ENCODE measurements at regions not wholly inside any gene's neighbourhood (a gene's known extent, or its start where the extent isn't known, plus 50 kb on each side); places are given as distances from the start of the nearest gene placed in this dataset.
"Not testable (repeated sequence)": the region's sequence is repeated elsewhere in the genome, so short reads cannot be mapped to it uniquely, and the experiment has no call there.

DNA sequence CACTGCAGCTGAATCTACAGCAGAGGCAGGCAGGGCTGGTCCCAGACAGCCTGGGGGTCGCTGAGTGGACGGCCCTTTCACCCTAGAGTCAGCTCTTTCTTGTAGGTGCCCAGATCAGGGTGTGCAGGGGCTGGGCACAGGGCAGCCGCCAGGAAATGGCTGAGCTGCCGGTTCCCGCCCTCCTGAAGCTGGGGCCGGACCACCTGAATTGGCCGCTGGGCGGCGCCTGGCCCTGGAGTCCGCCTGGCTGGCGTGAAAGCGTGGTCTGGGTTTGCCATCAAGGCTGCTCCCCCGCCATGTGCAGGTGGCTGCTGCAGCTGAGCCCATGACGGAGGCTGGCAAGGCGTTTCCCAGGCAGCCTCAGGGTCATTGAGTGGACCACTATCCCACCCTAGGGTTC, 85.7 kb downstream of the POTEM start:
- not testable (repeated sequence) for H3K9me3 ChIP-seq (ENCODE audit: control insufficient read depth, low read length); H3K36me3 ChIP-seq (ENCODE audit: control insufficient read depth, insufficient read depth, low read length); H3K4me1 ChIP-seq (ENCODE audit: control insufficient read depth, insufficient read depth, low read length, poor library complexity, severe bottlenecking); H3K4me3 ChIP-seq (ENCODE audit: insufficient read depth, low read depth, low read length, poor library complexity, severe bottlenecking); H3K27me3 ChIP-seq (replicated peaks; ENCODE audit: control insufficient read depth, insufficient read depth, low read length, poor library complexity, severe bottlenecking); H3K27ac ChIP-seq (ENCODE audit: insufficient read depth, low read length, poor library complexity, severe bottlenecking); DNase-seq

DNA sequence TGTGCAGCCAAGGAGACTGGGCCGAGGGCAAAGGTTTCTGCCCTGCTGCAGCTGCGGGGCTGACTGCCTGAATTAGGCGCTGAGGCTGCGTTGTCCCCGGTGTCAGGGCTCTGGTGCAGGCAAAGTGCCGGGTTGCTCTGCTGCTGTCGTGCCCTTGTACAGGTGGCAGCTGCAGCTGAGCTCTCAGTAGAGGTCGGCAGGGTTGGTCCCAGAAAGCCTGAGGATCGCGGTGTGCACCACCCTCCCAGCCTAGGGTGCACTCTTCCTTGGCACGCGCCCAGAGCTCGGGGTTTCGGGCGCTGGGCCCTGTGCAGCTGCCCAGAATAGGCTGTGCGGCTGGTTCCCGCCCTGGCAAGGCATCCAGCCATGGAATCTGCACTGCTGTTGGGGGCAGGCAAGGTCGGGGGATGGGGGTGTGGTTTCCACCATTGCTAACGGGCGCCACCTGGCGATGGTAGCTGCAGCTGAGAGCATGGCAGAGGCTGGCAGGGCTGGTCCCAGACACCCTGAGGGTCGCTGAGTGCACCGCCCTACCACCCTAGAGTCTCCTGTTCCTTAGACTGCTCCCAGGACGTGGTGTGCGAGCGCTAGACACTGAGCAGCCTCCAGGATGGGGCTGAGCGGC, 86.3 kb downstream of the POTEM start:
- DNase-seq; H3K4me1 ChIP-seq (ENCODE audit: control insufficient read depth, insufficient read depth, low read length, poor library complexity, severe bottlenecking): not testable (repeated sequence)

DNA sequence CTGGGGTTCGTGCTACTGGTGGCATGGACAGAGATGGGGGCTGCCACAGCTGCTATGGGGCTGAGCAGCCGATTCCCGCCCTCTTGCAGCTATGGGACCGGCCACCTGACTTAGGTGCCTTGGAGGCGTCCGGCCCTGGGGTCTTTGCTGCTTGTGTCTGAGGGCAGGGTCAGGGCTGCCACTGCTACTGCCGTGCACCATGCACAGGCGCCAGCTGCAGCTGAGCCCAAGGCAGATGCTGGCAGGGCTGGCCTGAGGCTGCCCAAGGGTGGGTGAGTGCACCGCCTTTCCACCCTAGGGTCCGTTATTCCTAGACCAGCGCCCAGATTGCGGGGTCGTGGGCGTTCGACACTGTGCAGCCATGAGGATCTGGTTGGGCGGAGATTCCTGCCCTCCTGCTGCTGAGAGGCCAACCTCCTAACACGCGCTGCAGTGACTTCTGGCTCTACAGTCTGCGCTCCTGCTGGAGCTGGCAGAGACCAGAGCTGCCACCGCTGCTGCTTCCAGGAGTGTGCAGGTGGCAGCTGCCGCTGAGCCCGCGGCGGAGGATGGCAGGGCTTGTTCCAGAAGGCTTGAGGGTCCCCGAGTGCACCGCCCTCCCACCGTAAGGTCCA, 87.0 kb downstream of the POTEM start:
- not testable (repeated sequence) for H3K4me1 ChIP-seq (ENCODE audit: control insufficient read depth, insufficient read depth, low read length, poor library complexity, severe bottlenecking); H3K27me3 ChIP-seq (replicated peaks; ENCODE audit: control insufficient read depth, insufficient read depth, low read length, poor library complexity, severe bottlenecking); H3K36me3 ChIP-seq (ENCODE audit: control insufficient read depth, insufficient read depth, low read length); H3K9me3 ChIP-seq (ENCODE audit: control insufficient read depth, low read length); H3K27ac ChIP-seq (ENCODE audit: insufficient read depth, low read length, poor library complexity, severe bottlenecking); H3K4me3 ChIP-seq (ENCODE audit: insufficient read depth, low read depth, low read length, poor library complexity, severe bottlenecking); DNase-seq

More for the DNA sequence above, 86.3 kb downstream of the POTEM start:
- not testable (repeated sequence) for H3K27me3 ChIP-seq (replicated peaks; ENCODE audit: control insufficient read depth, insufficient read depth, low read length, poor library complexity, severe bottlenecking); H3K36me3 ChIP-seq (ENCODE audit: control insufficient read depth, insufficient read depth, low read length); H3K4me3 ChIP-seq (ENCODE audit: insufficient read depth, low read depth, low read length, poor library complexity, severe bottlenecking); H3K9me3 ChIP-seq (ENCODE audit: control insufficient read depth, low read length); H3K27ac ChIP-seq (ENCODE audit: insufficient read depth, low read length, poor library complexity, severe bottlenecking)

DNA sequence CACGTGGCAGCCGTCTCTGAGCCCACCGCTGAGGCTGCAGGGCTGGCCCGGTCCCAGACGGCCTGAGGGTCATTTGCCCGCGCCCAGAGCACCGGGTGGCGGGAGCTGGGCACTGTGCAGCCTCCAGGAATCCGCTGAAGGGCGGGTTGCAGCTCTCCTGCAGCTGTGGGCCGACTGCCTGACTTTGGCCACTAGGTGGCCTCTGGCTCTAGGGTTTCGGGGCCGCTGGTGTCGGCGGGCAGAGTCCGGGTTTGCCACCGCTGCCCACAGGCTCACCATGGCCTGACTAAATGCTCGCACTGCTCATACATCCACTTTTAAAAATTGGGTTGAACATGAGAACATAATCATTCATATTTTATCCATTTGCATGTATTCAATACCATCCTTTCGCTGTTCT, 87.7 kb downstream of the POTEM start:
- not testable (repeated sequence) for H3K9me3 ChIP-seq (ENCODE audit: control insufficient read depth, low read length); H3K4me3 ChIP-seq (ENCODE audit: insufficient read depth, low read depth, low read length, poor library complexity, severe bottlenecking); H3K27ac ChIP-seq (ENCODE audit: insufficient read depth, low read length, poor library complexity, severe bottlenecking); DNase-seq; H3K27me3 ChIP-seq (replicated peaks; ENCODE audit: control insufficient read depth, insufficient read depth, low read length, poor library complexity, severe bottlenecking); H3K36me3 ChIP-seq (ENCODE audit: control insufficient read depth, insufficient read depth, low read length); H3K4me1 ChIP-seq (ENCODE audit: control insufficient read depth, insufficient read depth, low read length, poor library complexity, severe bottlenecking)

DNA sequence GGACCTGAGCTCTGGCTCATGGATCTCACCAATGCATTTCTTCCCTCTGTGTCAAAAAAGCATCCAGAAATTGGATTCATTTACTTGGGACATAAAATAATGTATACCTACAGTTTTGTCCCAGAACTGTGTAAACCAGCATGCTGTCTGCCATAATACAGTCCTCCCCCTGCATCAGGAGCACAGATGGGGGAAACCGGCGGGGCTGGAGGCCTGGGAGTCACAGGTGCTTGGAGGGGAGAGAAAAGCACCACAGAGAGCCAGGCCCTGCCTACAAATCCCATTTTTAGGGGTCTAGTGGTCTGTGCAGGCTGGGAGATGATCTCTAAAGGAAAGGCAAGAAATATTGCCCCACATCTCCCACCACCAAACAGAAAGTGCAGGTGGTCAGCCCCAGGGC, 91.8 kb downstream of the POTEM start:
- H3K27me3 ChIP-seq (replicated peaks; ENCODE audit: control insufficient read depth, insufficient read depth, low read length, poor library complexity, severe bottlenecking); H3K36me3 ChIP-seq (ENCODE audit: control insufficient read depth, insufficient read depth, low read length); H3K4me3 ChIP-seq (ENCODE audit: insufficient read depth, low read depth, low read length, poor library complexity, severe bottlenecking); H3K27ac ChIP-seq (ENCODE audit: insufficient read depth, low read length, poor library complexity, severe bottlenecking); H3K9me3 ChIP-seq (ENCODE audit: control insufficient read depth, low read length); DNase-seq; H3K4me1 ChIP-seq (ENCODE audit: control insufficient read depth, insufficient read depth, low read length, poor library complexity, severe bottlenecking): not testable (repeated sequence)

DNA sequence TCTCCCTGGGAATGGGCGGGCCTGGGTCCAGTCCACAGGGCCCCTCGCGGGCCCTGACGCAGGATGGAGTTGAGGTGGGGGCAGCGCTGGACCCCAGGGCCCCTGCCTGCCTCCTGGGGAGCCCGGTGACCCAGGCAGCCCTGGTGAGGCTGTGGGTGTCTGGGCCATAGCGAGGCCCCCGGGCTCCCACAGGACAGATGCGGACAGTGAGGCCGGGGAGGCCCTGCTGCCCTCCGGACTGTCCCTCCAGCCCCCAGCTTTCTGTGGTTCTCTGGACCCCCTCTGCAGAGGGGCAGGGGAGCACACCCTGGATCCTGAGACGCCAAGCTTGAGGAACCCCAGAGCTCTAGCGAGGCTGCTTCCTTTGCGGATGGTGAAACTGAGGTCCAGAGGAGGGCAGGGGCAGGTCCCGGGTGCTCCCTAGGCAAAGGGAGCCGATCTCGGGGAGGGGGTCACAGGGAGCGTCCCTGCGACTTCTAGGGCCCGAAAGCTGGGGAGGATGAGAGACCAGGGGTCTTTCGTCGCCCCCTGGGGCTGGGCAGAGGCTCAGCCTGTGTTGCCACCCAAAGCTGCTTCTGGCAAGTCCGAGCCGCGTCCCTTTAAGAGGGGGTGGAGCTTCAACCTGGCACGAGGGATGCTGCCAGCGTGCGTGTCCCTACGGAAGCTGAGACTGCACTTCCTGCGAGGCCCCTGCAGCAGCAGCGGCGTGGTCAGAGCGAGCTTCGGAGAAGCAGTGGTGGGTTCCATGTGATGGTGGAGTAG, 94.6 kb downstream of the POTEM start:
- DNase-seq; H3K27ac ChIP-seq (ENCODE audit: insufficient read depth, low read length, poor library complexity, severe bottlenecking); H3K4me1 ChIP-seq (ENCODE audit: control insufficient read depth, insufficient read depth, low read length, poor library complexity, severe bottlenecking); H3K27me3 ChIP-seq (replicated peaks; ENCODE audit: control insufficient read depth, insufficient read depth, low read length, poor library complexity, severe bottlenecking); H3K9me3 ChIP-seq (ENCODE audit: control insufficient read depth, low read length); H3K4me3 ChIP-seq (ENCODE audit: insufficient read depth, low read depth, low read length, poor library complexity, severe bottlenecking); H3K36me3 ChIP-seq (ENCODE audit: control insufficient read depth, insufficient read depth, low read length): not testable (repeated sequence)

DNA sequence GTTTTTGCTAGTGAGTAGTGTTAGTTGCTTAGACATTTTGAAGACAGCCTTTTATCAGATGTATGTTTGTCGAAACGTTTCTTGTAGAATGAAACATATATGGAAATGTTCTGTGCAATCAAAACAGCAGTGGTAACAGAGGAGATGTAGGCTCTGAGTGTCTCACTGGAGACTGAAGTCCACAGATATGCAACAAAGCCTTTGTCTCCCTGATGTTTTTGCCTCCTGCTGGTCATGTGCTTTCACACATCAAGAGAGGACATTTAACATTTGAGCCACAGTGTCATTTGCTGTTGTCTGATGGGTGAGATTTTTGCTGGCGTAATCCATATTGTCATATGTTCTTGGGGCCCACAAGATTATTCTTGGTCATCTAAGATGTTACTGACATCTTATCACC, 101.7 kb downstream of the POTEM start:
- not testable (repeated sequence) for H3K4me3 ChIP-seq (ENCODE audit: insufficient read depth, low read depth, low read length, poor library complexity, severe bottlenecking); H3K9me3 ChIP-seq (ENCODE audit: control insufficient read depth, low read length); H3K36me3 ChIP-seq (ENCODE audit: control insufficient read depth, insufficient read depth, low read length); H3K4me1 ChIP-seq (ENCODE audit: control insufficient read depth, insufficient read depth, low read length, poor library complexity, severe bottlenecking); H3K27ac ChIP-seq (ENCODE audit: insufficient read depth, low read length, poor library complexity, severe bottlenecking); DNase-seq; H3K27me3 ChIP-seq (replicated peaks; ENCODE audit: control insufficient read depth, insufficient read depth, low read length, poor library complexity, severe bottlenecking)

DNA sequence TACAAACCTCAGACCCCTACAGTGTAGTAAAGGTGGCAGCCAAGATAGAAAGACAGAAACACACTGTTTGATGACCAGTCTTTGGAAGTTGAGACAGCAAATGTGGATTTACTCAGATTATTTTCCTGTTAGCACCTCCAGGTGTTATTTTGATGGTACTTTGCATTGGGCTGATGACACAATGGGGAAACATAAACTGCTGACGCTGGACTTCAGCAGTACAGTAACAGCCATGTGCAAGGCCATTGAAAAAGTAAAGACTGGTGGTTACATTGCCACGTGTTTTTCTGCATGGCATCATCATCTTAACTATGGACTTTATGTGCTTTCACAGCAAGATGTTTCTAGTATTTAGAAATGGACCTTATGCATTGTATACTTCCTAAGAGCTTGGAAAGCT, 105.3 kb downstream of the POTEM start:
- H3K9me3 ChIP-seq (ENCODE audit: control insufficient read depth, low read length); H3K27ac ChIP-seq (ENCODE audit: insufficient read depth, low read length, poor library complexity, severe bottlenecking); H3K27me3 ChIP-seq (replicated peaks; ENCODE audit: control insufficient read depth, insufficient read depth, low read length, poor library complexity, severe bottlenecking); H3K4me1 ChIP-seq (ENCODE audit: control insufficient read depth, insufficient read depth, low read length, poor library complexity, severe bottlenecking); H3K4me3 ChIP-seq (ENCODE audit: insufficient read depth, low read depth, low read length, poor library complexity, severe bottlenecking); DNase-seq; H3K36me3 ChIP-seq (ENCODE audit: control insufficient read depth, insufficient read depth, low read length): not testable (repeated sequence)

DNA sequence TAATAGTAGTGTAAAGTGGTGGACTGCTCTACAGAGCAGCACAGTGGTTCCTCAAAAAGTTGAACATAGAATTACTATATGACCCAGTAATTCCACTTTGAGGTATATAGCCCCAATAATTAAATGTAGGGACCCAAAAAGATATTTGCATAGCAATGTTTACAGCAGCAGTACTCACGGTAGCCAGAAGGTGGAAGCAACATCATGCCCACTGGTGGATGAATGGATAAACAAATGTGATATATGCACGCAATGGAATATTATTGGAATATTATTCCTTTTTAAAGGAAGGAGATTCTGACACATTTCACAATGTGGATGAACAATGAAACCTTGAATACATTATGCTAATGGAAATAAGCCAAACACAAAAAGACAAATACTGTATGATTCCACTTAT, 121.4 kb downstream of the POTEM start:
- H3K27ac ChIP-seq (ENCODE audit: insufficient read depth, low read length, poor library complexity, severe bottlenecking); H3K4me1 ChIP-seq (ENCODE audit: control insufficient read depth, insufficient read depth, low read length, poor library complexity, severe bottlenecking); H3K4me3 ChIP-seq (ENCODE audit: insufficient read depth, low read depth, low read length, poor library complexity, severe bottlenecking); H3K9me3 ChIP-seq (ENCODE audit: control insufficient read depth, low read length); DNase-seq; H3K27me3 ChIP-seq (replicated peaks; ENCODE audit: control insufficient read depth, insufficient read depth, low read length, poor library complexity, severe bottlenecking); H3K36me3 ChIP-seq (ENCODE audit: control insufficient read depth, insufficient read depth, low read length): not testable (repeated sequence)

DNA sequence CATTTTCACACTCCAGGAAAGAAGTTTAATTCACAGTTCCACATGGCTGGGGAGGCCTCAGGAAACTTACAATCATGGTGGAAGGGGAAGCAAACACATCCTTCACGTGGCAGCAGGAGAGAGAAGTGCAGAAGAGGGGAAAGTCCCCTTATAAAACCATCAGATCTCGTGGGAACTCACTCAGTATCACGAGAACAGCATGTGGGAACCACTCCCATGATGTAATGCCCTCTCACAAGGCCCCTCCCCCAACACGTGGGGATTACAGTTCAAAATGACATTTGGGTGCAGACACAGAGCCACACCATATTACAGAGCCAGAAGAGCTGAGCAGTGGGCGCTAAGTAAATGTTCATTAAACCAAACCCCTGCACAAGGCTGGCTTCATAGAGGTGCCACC, 126.0 kb downstream of the POTEM start:
- not testable (repeated sequence) for H3K4me1 ChIP-seq (ENCODE audit: control insufficient read depth, insufficient read depth, low read length, poor library complexity, severe bottlenecking); H3K36me3 ChIP-seq (ENCODE audit: control insufficient read depth, insufficient read depth, low read length); H3K4me3 ChIP-seq (ENCODE audit: insufficient read depth, low read depth, low read length, poor library complexity, severe bottlenecking); DNase-seq; H3K27ac ChIP-seq (ENCODE audit: insufficient read depth, low read length, poor library complexity, severe bottlenecking); H3K27me3 ChIP-seq (replicated peaks; ENCODE audit: control insufficient read depth, insufficient read depth, low read length, poor library complexity, severe bottlenecking); H3K9me3 ChIP-seq (ENCODE audit: control insufficient read depth, low read length)
